Thyroid gland (tissue), 4 donors: ENCODE measurements at regions not wholly inside any gene's neighbourhood (a gene's known extent, or its start where the extent isn't known, plus 50 kb on each side); places are given as distances from the start of the nearest gene placed in this dataset.

Experiments
- CTCF ChIP-seq, 6 experiments: fragments of 200-600 bp in 3 of 6; fragments of 450-650 bp in 3 of 6; sonication (generic) in 3 of 6; IDR thresholded peaks; one replicate each; pipeline ENCODE4 v1.5.1; 2016 to 2019; ENCODE audit warnings: antibody characterized with exemption in 6 of 6, mild to moderate bottlenecking in 2 of 6, inconsistent platforms in 1 of 6, moderate library complexity in 1 of 6
- POLR2A ChIP-seq, 2 donors: fragments of 450-650 bp; IDR thresholded peaks; one replicate each; pipeline ENCODE4 v1.6.1; 2017; ENCODE audit warnings: antibody characterized with exemption in 2 of 2, mild to moderate bottlenecking in 2 of 2, moderate library complexity in 1 of 2

- no peak for TF ChIP-seq CTCF (IDR thresholded peaks at IDR 0.05)
- TF ChIP-seq POLR2A (IDR thresholded peaks at IDR 0.05), result no peak
Measured at GRCh38 chr18:33849731-33850130, 271.7 kb downstream of the ASXL3 start.
